ENCODE measurements at regions not wholly inside any gene's neighbourhood (a gene's known extent, or its start where the extent isn't known, plus 50 kb on each side); places are given as distances from the start of the nearest gene placed in this dataset.

DNA sequence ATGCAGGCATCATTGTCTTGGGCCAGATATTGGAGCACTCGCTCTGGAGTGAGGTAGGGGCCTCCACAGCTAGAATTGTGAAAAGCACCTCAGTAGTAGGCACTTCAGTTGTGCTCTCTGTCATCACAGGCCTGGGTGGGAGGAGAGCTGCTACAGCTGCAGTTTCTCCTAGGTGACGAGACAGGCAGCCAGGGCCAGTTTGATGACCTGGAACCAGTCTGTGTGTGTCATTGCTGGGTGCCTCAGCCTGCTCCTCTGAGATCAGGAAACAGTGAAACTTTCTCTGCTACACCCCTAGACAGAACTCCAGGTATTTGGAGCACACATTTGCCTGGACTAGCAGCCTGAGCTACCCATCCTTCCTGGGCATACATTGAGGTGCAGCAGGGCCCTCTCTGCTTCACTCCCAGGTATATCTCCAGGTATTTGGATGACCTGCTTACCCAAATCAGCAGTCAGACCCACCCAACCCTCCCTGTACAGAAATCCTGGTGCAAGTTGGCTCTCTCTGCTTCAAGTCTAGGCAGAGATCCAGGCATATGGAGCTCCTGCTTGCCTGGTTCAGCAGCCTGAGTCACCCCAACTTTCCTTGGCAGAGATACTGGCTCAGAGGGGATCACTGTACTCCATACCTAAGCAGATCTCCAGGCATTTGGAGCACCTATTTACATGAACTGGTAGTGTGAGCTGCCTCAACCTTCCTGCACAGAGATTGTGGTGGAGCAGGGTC, 54.3 kb upstream of the SGO1 start:
- no peak for TF ChIP-seq CTCF (conservative IDR thresholded peaks at IDR 0.05; ENCODE audit: low read depth, low read length)
- TF ChIP-seq EZH2 (IDR thresholded peaks at IDR 0.05; ENCODE audit: borderline replicate concordance, low read depth, low read length, poor library complexity, severe bottlenecking) = no peak

All from A673 (cell line).